Effector CD8-positive, alpha-beta T cell (primary cell): ENCODE measurements at regions not wholly inside any gene's neighbourhood (a gene's known extent, or its start where the extent isn't known, plus 50 kb on each side); places are given as distances from the start of the nearest gene placed in this dataset.

ENCODE experiments used
- DNase-seq: peaks from one replicate; lab custom pipeline; 2025; lab: John Stamatoyannopoulos, UW

DNA sequence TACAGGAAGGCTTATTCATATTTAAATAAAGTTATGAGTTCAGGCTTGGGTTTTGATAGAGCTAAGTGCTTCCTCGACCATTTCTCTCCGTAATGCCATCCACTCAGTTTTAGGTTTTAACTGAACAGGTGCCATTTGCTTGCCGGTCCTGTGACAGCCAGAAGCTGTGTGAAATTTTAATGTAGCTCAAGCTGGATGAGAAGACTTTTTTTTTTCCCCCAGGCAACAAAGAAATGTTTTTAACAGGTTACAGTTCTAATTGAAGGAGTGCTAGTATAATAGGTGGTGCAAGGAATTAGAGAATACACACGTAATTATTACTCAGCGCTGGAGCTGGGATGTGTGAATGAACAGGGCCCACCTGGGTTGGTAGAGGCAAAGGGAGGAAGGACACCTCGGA is 502.3 kb downstream of the AACS start:
- DNase-seq = no peak

DNA sequence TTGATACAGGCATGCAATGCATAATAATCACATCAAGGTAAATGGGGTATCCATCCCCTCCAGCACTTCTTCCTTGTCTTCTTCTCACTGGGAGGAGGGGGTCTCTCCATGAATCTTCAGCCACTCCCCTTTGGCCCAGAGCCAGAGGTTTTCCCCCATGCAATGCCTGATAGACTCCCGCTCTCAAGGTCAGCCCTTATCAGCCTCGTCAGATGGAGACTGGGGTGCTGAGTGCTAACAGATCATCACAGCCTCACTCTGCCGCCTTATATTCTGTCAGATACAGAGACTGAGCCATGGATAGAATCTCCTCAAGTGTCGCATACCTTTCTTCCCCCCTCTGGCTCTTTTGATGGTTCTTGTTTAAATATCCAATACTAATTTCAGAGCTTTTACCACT is 503.1 kb downstream of the AACS start:
- DNase-seq = no peak

DNA sequence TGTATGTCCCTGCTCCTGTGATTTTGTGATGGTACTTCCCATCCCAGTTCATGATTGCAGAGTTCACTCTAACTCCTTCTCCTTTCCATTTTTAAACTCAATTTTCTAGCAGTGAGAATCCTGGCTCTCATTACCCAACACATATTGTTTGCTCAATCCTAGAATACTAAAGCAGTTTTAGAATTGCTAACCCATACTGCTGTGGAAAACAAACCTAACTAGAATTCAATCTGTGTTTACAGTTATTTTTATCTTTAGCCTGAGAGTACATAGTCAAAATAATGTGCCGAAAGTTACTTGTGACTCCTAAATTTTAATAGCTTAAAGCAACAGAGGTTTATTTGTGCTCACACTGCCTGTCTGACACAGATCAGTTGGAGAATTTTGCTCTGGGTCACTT is 508.0 kb downstream of the AACS start:
- DNase-seq = no peak

DNA sequence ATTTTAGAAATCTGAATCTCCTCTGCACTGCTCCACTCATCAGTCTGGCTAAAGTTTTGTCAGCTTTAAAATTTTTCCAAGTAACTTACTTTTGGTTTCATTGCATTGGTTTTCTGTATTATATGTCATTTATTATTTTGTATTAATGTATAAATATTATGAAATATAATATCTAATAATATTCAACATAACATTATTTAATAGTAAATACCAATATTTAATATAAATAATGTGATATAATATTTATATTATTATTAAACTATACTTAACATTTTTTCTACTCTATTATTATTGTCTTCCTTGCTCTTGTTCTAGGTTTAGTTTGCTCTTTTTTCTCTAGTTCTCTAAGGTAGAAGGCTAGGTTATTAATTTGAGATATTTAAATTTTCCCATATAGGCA is 512.1 kb downstream of the AACS start:
- no peak for DNase-seq

DNA sequence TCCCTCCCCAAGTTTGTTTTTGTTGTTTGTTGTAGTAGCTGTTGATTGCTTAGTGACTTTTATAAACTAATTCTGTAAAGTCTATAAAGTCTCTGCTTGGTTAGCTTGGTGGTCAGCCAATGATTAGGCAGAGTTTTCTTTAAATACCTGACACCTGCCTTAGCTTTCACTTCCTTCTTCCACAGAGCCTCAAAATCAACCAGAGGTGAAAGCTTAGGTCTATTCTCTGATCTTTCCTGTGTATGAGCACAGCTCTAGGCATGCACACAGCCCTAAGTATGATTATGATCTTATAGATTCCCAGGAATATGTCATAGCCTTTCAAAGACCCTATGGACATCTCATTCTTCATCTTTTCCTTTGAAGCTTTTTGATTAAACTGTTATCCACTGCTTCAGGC is 514.7 kb downstream of the AACS start:
- DNase-seq = no peak

DNA sequence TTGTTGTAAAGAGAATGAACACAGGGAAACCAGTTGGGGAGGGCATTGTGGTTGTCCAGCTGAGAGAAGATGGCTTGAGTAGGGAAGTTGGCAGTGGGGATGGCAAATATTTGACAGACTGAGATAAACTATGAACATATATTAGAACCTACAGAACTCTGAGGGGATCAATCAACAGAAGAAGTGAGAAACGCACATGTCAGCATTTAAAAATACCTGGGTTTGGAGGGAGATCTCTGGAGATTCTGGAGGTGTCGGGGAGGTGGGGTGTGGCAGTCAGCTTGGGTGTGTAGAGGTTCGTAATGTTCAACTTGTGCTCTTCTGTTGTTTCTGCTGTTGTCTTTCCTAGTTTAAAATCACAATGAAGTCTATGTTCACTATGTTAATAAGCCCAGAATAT is 517.8 kb downstream of the AACS start:
- no peak for DNase-seq

DNA sequence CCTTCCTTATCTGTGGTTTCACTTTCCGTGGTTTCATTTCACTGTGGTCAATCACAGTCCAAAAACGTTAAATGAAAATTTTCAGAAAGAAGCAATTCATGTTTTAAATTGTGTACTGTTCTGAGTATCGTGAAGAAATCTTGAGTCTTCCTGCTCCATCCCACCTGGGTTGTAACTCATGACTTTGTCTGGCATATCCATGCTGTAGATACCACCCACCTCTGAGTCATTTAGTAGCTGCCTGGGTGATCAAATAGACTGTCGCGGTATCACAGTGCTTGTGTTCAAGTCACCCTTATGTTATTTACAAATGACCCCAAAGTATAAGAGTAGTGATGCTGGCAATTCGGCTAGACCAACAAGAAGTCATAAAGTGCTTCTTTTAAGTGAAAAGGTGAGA is 521.2 kb downstream of the AACS start:
- no peak for DNase-seq

DNA sequence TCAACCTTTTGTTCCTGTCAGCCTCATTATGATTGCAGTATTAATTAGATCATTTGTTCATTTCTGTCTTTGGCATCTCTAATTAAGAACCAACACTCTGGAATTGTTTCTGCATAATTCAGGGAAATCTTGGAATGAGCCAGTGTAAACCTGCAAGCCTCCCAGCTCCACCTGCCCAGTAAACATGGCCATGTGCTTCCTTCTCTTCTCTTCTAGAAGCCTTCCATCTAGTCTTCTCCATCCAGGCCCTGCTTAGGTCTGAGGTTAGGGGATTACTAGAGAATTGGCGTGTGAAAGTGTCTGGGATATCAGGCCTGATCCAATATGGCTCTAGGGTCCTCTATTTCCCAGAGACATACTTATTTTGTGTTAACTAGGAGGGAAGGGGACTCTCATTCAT is 528.0 kb downstream of the AACS start:
- DNase-seq = no peak

DNA sequence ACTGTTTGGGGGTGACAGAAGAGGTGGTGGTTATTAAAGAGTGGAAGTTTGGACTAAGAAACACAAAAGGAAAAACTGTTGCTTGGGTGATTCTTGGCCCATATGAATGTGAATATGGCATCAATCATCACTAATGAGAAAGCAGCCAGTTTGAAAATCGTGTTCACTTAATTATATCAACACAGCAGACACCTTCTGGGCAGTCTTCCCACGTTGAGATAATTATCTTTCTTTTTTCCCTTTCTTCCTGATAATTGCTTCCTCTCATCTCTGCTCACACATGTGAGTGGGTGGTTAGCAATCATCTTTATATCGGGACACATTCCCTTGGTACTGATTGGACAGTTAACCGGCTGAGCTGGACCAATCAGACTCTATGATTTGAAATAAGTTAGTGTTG is 539.7 kb downstream of the AACS start:
- DNase-seq = no peak

DNA sequence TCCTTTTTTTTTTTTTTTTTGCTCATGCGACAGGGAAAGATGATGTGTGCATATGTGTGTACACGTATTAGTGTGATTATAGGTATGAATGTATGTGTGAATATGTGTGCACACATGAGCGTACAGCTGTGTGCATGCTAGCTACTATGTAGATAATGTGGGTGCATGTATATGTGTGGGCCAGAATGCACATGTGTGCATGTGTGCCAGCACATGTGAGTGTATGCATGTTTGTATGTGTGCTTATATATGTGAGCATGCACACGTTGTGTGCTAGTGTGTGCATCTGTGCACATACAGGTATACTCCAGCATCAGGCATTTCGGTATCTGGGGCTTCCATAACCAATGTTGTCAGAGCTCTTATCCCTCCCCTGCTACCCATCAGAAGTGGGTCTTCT is 541.1 kb downstream of the AACS start:
- DNase-seq = no peak

DNA sequence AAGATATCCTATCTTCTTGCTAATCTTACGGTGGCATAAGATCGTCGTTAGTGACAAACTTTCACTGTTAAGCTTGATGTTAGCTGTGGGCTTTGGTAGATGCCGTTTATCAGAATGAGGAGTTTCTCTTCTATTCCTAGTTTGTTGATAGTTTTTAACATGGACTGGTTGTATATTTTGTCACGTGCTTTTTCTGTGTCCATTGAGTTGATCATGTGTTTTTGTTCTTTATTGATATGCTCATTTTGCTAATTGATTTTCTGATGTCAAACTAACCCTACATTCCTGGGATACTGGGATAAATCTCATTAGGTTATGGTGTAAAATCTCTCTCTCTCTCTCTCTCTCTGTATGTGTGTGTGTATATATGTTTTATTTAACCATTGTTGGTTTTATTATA is 545.1 kb downstream of the AACS start:
- no peak for DNase-seq

DNA sequence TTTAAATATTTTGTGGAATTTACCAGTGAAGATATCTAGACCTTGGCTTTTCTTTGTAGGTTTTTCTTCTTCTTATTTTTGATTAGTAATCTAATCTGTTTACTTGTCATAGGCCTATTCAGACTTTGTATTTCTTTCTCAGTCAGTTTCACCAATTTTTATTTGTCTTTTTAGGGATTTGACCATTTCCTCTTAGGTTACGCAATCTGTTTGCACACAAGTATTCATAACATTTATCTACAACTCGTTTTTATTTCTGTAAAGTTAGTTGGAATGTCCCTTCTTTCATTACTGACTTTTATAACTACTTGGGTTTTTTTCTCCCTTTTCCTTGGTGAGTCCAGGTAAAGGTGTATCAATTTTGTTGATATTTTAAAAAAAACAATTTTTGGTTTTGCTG is 545.7 kb downstream of the AACS start:
- no peak for DNase-seq

DNA sequence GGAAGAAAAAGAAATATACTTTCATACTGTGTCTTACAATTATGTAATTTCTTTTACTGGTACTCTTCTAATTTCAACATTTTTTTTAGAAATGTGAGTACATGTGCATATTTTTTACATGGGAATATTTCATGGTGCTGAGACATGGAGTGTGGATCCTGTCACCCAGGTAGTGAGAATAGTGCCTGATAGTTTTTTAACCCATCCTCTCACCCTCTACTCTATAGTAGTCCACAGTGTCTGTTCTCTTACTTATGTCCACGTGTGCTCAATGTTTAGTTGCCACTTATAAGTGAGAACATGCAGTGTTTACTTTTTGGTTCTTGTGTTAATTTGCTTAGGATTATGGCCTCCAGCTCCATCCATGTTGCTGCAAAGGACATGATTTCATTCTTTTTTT is 548.8 kb downstream of the AACS start:
- DNase-seq = no peak

DNA sequence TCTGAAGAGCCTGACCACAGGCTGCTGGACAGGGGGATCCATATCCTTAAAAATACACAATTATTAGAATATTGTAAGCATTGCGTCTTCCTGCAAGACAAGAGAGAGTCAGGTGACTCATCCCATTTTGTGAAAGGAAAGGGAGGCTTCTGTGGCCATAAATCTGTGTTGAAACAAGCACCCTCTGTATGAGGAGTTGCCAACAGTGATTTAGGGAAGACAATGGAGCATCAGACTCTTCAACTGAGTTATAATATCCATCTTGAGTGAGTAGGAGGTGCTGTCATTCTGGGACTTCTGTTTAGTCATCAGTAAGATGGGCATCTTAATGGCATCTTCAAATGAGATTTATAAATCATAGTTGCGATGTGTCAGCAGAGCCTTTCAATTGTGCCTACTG is 554.5 kb downstream of the AACS start:
- DNase-seq = no peak

DNA sequence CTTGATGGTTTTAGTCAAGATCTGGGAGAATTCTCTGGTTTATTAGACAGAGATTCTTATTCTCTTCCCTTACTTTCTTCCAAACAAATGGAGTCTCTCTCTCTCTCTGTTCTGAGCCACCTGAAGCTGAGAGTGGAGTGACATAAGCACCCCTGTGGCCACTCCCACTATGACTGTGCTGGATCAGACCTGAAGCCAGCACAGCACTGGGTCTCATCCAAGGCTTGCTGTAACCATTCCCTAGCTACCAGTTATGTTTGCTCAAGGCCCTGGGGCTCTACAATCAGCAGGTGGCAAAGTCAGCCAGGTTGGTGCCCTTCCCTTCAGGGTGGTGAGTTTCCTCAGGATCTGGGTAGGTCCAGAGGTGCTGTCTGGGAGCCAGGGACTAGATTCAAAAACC is 568.5 kb downstream of the AACS start:
- no peak for DNase-seq

DNA sequence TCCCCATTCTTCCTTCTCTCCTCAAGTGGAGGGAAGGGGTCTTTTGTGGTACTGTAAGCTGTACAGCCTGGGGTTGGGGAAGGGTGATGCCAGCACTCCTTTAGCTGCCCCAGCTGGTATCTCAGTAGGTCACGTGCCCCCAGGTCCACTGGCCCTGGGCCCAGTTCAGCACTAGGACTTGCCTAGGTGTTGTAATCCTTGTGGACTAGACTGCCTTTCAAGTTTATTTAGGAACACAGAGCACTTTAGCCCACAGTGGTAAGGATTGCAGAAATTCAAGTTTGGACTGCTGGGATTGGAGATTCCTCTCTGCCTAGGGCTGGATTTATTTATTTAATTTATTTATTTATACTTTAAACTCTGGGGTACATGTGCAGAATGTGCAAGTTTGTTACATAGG is 569.6 kb downstream of the AACS start:
- DNase-seq = no peak

DNA sequence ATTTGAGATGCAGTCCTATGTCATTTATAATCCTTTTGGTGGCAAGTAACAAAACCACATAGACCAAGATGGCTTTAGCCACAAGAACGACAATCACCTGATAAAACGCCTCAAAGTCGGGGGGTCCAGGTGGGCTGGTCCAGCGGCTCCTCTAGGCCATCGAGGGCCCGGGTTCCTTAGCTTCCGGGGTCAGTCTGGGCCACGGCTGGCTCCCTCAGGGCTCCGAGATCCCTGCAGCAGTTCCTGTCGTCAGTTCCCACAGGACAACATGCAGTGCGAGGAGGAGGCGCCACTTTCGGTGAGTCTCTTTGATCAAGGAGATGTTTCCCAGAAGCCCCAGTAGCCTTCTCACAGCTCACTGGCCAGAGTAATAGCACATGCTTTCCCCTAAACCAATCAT is 574.6 kb downstream of the AACS start:
- DNase-seq = no peak

DNA sequence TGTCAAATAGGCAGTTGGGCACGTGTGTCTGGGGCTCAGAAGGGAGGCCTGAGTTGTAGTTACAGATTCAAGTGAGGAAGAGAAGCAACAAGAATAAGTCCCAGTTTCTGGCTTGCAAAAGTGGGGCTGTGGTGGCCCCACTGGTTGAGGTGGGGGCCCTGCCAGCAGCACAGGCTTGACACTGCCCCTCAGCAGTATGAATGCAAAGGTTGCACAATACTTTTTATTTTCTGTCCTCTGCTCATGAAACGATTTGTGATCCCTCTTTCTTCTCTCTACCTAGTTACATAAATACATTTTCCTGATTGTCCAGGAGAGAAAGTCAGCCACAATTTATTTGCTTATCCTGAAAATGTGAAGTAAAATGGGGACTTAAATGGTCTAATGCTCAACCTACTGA is 577.8 kb downstream of the AACS start:
- no peak for DNase-seq

DNA sequence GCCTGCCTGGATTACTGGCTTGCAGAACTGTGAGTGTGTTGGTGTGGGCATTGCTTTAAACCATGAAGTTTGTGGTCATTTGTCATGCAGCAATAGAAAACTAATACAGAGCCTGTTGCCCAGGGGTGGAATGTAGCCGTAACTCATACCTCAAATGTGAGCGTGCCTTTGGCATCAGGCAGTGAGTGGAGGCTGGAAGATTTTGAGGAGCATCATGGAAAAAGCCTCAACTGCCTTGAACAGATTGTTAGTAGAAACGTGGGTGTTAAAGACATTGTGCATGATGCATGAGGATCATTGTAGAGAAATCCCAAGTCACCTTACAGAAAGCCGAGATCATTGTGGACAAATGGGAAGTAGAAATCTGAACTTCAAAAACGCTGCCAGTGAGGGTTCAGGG is 580.5 kb downstream of the AACS start:
- DNase-seq = no peak

DNA sequence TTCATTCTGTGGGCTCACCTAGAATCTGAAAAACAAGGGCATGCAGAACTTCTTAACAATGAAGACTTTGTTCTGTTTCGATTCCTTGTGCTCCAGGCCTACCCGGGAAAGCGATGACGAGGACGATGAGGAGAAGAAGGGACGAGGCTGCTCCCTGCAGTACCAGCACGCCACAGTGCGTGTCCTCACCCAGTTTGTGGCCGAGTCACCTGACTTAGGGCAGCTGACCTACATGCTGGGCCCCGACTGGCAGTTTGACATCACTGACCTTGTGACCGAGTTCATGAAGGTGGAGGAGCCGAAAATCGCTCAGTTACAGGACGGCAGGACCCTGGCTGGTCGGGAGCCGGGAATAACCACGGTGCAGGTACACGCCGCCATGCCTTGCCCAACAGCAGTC is 585.4 kb downstream of the AACS start:
- DNase-seq = no peak

DNA sequence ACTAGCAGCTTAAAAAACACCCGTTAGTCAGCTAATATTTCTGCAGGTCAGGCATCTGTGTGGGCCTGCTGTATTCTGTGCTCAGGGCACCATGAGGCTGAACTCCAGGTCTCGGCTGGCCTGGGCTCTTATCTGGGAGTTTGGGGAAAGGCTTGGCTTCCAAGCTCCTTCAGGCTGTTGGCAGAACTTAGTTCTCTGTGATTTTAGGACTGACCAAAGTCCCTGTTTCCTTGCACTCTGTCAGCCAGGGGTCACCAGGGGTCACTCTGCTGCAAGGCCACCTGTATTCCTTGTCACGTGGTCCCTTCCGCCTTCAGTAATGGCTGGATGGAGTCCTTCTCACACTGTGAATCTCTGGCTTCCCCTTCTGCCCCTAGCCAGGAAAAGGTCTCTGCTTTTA is 586.4 kb downstream of the AACS start:
- no peak for DNase-seq

DNA sequence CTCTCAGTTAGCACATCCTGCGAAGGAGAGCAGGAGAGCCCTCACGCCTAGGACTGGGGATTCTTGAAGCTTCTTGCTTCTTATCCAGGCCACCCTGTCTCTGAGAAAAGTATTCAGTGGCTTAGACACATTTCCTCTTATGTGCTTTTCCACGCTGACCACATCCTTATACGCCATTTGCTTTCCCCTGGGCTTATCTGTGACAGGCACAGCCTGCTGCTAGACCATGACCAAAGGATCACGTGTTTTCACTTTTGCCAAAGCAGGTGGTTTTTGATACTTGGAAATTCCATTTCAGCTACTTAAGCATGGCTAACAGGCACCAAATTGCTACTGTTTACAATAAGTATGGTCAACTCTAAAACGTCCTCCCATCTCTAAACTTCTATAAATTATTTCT is 587.4 kb downstream of the AACS start:
- no peak for DNase-seq

DNA sequence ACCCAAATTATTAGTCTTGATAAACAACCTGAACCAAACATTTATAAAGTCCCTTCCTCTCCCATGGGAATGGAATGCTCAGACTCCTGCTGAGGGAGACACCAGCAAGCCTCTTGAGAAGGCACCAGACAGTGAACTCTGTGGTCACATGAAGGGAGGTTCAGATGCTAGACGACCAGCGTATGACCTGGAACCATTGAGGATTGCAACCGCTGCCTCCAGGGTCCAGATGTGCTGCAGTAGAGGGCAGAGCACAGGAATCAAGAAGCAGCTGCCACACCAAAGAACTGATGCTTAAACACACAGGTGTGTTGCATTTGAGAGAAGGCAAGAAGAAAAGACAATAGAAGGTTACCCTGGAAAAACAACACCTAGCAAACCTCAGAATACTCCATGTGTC is 592.4 kb downstream of the AACS start:
- no peak for DNase-seq

DNA sequence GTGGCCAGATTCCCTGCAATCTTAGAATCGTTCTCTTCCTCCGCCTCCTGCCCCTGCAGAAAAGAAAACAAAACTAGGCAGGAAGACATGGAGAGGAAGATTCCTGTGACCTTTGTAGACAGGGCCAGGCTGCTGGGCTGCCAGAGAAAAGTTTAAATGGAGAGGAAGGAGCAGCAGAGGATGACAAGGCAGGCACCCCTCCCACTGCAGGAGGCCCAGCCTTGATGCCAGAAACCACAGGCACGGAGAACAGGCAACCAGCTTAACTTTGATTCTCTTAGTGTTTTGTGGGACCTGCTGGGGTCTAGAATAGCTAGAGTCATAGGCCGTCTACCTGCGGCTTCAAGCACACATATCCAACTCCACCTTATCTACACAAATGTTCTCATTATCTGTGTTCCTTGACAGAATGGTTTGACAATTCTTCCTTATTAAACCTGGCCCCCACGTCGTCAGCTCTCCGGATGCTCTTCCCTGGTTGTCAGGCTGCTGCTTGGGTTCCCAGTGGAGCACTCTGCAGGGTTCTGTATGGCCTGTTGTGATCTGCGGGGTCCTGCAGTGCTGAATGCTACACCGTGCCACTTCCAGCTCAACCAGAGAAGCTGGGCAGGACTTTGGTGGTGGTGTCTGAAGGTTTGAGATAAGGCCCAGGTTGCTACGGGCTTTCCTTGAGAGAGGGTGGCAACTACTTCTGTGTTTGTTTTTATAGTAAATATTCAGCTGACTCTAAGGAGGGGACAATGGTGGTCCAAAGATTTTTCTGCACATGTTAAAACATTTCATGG is 609.5 kb downstream of the AACS start:
- no peak for DNase-seq

DNA sequence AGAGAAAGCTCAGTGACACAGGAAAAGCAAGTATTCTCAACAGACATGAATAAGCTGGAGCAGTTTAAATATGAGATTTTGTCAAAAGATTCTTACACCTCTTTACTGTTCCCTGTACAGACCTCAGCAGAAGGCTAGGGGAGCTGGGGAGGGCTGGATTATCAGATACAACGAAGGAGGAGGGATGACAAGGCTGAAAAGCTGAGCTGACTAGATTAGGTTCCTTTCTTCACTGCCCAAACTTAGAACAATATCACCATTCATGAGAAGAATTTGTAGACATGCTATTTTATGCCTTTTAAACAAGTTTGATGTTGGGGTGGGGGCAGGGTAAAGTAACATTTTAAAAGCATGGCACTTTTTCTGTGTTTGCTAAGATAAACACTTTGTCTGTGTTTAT is 611.1 kb downstream of the AACS start:
- no peak for DNase-seq
